ENCODE measurements at regions not wholly inside any gene's neighbourhood (a gene's known extent, or its start where the extent isn't known, plus 50 kb on each side); places are given as distances from the start of the nearest gene placed in this dataset.

DNA sequence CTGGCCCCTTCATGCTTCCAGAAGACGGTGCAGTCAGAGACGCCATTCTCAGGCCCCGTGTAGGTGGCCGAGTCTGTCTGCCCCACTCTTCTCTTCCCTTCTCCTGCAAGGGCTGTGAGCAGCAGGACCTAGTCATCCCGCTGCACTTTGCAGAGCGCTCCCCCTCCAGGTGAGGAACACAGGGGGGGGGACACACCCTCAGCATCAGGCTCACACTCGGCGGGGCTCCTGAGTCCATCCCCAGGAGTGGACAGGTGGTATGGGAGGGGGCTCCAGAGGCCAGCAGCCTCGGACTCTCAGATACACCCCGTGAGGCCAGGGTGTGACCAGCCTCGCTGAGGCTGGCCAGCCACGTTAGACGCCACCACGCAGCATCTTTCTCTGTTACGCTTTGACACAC lies 460.5 kb upstream of the MYT1L start:
- TF ChIP-seq, protein P1, sequence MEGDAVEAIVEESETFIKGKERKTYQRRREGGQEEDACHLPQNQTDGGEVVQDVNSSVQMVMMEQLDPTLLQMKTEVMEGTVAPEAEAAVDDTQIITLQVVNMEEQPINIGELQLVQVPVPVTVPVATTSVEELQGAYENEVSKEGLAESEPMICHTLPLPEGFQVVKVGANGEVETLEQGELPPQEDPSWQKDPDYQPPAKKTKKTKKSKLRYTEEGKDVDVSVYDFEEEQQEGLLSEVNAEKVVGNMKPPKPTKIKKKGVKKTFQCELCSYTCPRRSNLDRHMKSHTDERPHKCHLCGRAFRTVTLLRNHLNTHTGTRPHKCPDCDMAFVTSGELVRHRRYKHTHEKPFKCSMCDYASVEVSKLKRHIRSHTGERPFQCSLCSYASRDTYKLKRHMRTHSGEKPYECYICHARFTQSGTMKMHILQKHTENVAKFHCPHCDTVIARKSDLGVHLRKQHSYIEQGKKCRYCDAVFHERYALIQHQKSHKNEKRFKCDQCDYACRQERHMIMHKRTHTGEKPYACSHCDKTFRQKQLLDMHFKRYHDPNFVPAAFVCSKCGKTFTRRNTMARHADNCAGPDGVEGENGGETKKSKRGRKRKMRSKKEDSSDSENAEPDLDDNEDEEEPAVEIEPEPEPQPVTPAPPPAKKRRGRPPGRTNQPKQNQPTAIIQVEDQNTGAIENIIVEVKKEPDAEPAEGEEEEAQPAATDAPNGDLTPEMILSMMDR (IDR thresholded peaks at IDR 0.05; ENCODE audit: low read depth, low read length): no peak
- TF ChIP-seq EZH2phosphoT487 (IDR thresholded peaks at IDR 0.05; ENCODE audit: low read depth): no peak
